Right lobe of liver (tissue), 6 donors: ENCODE measurements at regions not wholly inside any gene's neighbourhood (a gene's known extent, or its start where the extent isn't known, plus 50 kb on each side); places are given as distances from the start of the nearest gene placed in this dataset.

ENCODE experiments used
- ATAC-seq, 4 donors: fragments of 200-7000 bp; cut with Tn5 transposase; one replicate each; pipeline ENCODE4 v1.9.1; 2020; ENCODE audit warnings: mild to moderate bottlenecking in 4 of 4, moderate library complexity in 4 of 4
- DNase-seq, 3 donors: peaks; one replicate each; pipeline ENCODE4 v3.0.0-alpha.2; 2020
- H3K27ac ChIP-seq, 3 donors: fragments of 200-600 bp; one replicate each; pipeline ENCODE4 v1.8.0; 2022
- H3K27me3 ChIP-seq, 2 donors: fragments of 200-600 bp; one replicate each; pipeline ENCODE4 v1.8.0; 2022
- H3K36me3 ChIP-seq, 4 donors: fragments of 200-600 bp; sonication (generic) in 1 of 4; one replicate each; pipeline versions ENCODE4 v1.5.1 to v1.8.0; 2017 to 2022; ENCODE audit warnings: control low read depth in 1 of 4
- H3K4me1 ChIP-seq, 4 donors: fragments of 200-600 bp; sonication (generic) in 1 of 4; one replicate each; pipeline versions ENCODE4 v1.5.1 to v1.8.0; 2017 to 2022; ENCODE audit warnings: control low read depth in 1 of 4
- H3K4me3 ChIP-seq, 3 donors: fragments of 200-600 bp; one replicate each; pipeline ENCODE4 v1.8.0; 2022
- H3K9me3 ChIP-seq, 4 donors: fragments of 200-600 bp; sonication (generic) in 1 of 4; one replicate each; pipeline versions ENCODE4 v1.5.1 to v1.8.0; 2017 to 2022; ENCODE audit warnings: control low read depth in 1 of 4
- CTCF ChIP-seq, 4 donors: fragments of 200-600 bp in 3 of 4; fragments of 450-650 bp in 1 of 4; IDR thresholded peaks; one replicate each; pipeline versions ENCODE4 v1.5.1 to v1.8.0; 2016 to 2022; ENCODE audit warnings: antibody characterized with exemption in 4 of 4, mild to moderate bottlenecking in 2 of 4
- POLR2A ChIP-seq: fragments of 450-650 bp; IDR thresholded peaks from one replicate; pipeline ENCODE4 v1.6.1; 2017; ENCODE audit warnings: antibody characterized with exemption, mild to moderate bottlenecking
- WGBS: methylation state at CpG from one replicate; pipeline ENCODE4 v1.1.6; 2018; ENCODE audit warnings: low coverage, low lambda C conversion rate; ENCODE audit not compliant: insufficient coverage; ENCODE audit errors: missing lambda C conversion rate; 5-methylcytosine and 5-hydroxymethylcytosine counted together
- intact Hi-C, 2 donors: fragments of 100-400 bp; cut with DNase I; formaldehyde crosslinking; loops; one replicate each; pipeline versions ENCODE4 v1.11.2 to v1.14.1; 2022
- donor health status: DM: no; HTN: yes; CAD: no.
- donor health status: DM: no; HTN: no; CAD: no.
- donor health status: DM: no; HTN: no; CAD: no.
- donor health status: DM: no; HTN: yes; CAD: no.
- donor health status: DM: no; HTN: yes; CAD: no.

- Histone ChIP-seq H3K4me1 (no peaks in the 10 kb centered on the region), H3K27ac (no peak overlapping the region), H3K4me3 (no peak overlapping the region), H3K27me3 (no peaks in the 10 kb centered on the region), H3K36me3 (no peaks in the 10 kb centered on the region), H3K9me3 (no peaks in the 10 kb centered on the region)
- DNase-seq: no peak
- 71% methylated on average over 7 of the region's 7 CpGs for WGBS
- TF ChIP-seq CTCF (IDR thresholded peaks at IDR 0.05) (no peak), POLR2A (no peak)
- intact Hi-C loops: no loop called here
- ATAC-seq: no peak
Observed at GRCh38 chr9:86471171-86471815, 117.1 kb upstream of the TUT7 start.

GRCh38 chr9:86470326-86470725 is 116.1 kb upstream of the TUT7 start:
- intact Hi-C loops: no loop called here
- no peaks in the 10 kb centered on the region for H3K27me3 ChIP-seq
- DNase-seq: no peak
- no peaks in the 10 kb centered on the region for H3K36me3 ChIP-seq
- no peaks in the 10 kb centered on the region for H3K4me1 ChIP-seq
- H3K27ac ChIP-seq: no peak overlapping the region
- no peak for TF ChIP-seq CTCF (IDR thresholded peaks at IDR 0.05)
- TF ChIP-seq POLR2A: no peak
- 21% methylated on average over 1 of the region's 1 CpG for WGBS
- peak; percentile 70 to 80 (median 75) for ATAC-seq
- no peak overlapping the region for H3K4me3 ChIP-seq
- no peaks in the 10 kb centered on the region for H3K9me3 ChIP-seq

GRCh38 chr9:86469476-86470250 is 115.5 kb upstream of the TUT7 start:
- 58% methylated on average over 8 of the region's 8 CpGs for WGBS
- intact Hi-C loops: no loop called here
- Histone ChIP-seq H3K4me1 (no peaks in the 10 kb centered on the region), H3K27ac (no peak overlapping the region), H3K27me3 (no peaks in the 10 kb centered on the region), H3K36me3 (no peaks in the 10 kb centered on the region), H3K9me3 (no peaks in the 10 kb centered on the region), H3K4me3 (no peak overlapping the region)
- no peak for TF ChIP-seq POLR2A
- TF ChIP-seq CTCF (IDR thresholded peaks at IDR 0.05): no peak
- no peak for ATAC-seq
- no peak for DNase-seq

GRCh38 chr9:86464242-86464641 is 110.0 kb upstream of the TUT7 start:
- TF ChIP-seq POLR2A (no peak), CTCF (IDR thresholded peaks at IDR 0.05) (no peak)
- intact Hi-C loops: no loop called here
- H3K4me3 ChIP-seq: no peak overlapping the region
- no peaks in the 10 kb centered on the region for H3K9me3 ChIP-seq
- H3K4me1 ChIP-seq: no peaks in the 10 kb centered on the region
- no peaks in the 10 kb centered on the region for H3K27me3 ChIP-seq
- ATAC-seq (peak; percentile 29 to 58 (median 50)), DNase-seq (no peak)
- no peak overlapping the region for H3K27ac ChIP-seq
- WGBS: 8% methylated on average over 2 of the region's 3 CpGs
- H3K36me3 ChIP-seq: no peaks in the 10 kb centered on the region
